AG04450 (cell line): ENCODE measurements at regions not wholly inside any gene's neighbourhood (a gene's known extent, or its start where the extent isn't known, plus 50 kb on each side); places are given as distances from the start of the nearest gene placed in this dataset.

Source experiments
- CTCF ChIA-PET: fragments of 300-600, 350-600 bp; formaldehyde crosslinking; extraction: SDS; loops from one replicate; lab custom pipeline; 2022; ENCODE audit warnings: antibody characterized with exemption, inconsistent platforms; lab: Charles Lee
- POLR2A ChIA-PET: fragments of 350-600 bp; formaldehyde crosslinking; extraction: SDS; loops from one replicate; lab custom pipeline; 2021; ENCODE audit warnings: antibody characterized with exemption, inconsistent platforms; lab: Yijun Ruan, JAX
- DNase-seq: peaks from one replicate; pipeline ENCODE4 v3.0.0-alpha.2; 2011; ENCODE audit warnings: low read depth, low spot score
- H3K27ac ChIP-seq: one replicate; pipeline ENCODE4 v1.5.1; 2012; ENCODE audit warnings: low read depth, low read length, control low read depth
- H3K27me3 ChIP-seq: one replicate; pipeline ENCODE4 v1.6.0; 2012; ENCODE audit warnings: low read length; ENCODE audit not compliant: control insufficient read depth, insufficient read depth
- H3K4me3 ChIP-seq: 2 replicates; pipeline ENCODE4 v1.5.1; 2011; ENCODE audit warnings: mild to moderate bottlenecking, low read depth, low read length, control low read depth
- H3K9me3 ChIP-seq: 2 replicates; pipeline ENCODE4 v1.5.1; 2012; ENCODE audit warnings: low read length; ENCODE audit not compliant: control insufficient read depth, insufficient read depth
- TF ChIP-seq, protein P1 (sequence below): IDR thresholded peaks from 2 replicates; pipeline ENCODE4 v1.5.1; 2011; ENCODE audit warnings: low read depth, low read length, control low read depth, inconsistent platforms

DNA sequence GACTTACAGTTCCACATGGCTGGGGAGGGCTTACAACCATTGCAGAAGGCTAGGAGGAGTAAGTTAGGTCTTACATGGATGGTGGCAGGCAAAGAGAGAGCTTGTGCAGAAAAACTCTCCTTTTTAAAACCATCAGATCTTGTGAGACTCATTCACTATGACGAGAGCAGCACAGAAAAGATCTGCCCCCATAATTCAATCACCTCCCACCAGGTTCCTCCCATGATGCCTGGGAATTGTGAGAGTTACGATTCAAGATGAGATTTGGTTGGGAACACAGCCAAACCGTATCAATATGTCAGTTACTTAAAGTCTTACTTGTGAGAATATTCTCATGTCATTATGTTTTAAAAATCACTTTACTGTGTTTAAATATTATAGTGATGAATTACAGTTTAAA is 481.9 kb downstream of the ARL4A start:
- Histone ChIP-seq H3K9me3 (no peaks in the 10 kb centered on the region), H3K27me3 (no peaks in the 10 kb centered on the region), H3K27ac (no peak overlapping the region), H3K4me3 (no peak overlapping the region)
- ChIA-PET POLR2A (no interaction called here), CTCF (no interaction called here)
- TF ChIP-seq, protein P1, sequence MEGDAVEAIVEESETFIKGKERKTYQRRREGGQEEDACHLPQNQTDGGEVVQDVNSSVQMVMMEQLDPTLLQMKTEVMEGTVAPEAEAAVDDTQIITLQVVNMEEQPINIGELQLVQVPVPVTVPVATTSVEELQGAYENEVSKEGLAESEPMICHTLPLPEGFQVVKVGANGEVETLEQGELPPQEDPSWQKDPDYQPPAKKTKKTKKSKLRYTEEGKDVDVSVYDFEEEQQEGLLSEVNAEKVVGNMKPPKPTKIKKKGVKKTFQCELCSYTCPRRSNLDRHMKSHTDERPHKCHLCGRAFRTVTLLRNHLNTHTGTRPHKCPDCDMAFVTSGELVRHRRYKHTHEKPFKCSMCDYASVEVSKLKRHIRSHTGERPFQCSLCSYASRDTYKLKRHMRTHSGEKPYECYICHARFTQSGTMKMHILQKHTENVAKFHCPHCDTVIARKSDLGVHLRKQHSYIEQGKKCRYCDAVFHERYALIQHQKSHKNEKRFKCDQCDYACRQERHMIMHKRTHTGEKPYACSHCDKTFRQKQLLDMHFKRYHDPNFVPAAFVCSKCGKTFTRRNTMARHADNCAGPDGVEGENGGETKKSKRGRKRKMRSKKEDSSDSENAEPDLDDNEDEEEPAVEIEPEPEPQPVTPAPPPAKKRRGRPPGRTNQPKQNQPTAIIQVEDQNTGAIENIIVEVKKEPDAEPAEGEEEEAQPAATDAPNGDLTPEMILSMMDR: no peak
- DNase-seq: no peak

DNA sequence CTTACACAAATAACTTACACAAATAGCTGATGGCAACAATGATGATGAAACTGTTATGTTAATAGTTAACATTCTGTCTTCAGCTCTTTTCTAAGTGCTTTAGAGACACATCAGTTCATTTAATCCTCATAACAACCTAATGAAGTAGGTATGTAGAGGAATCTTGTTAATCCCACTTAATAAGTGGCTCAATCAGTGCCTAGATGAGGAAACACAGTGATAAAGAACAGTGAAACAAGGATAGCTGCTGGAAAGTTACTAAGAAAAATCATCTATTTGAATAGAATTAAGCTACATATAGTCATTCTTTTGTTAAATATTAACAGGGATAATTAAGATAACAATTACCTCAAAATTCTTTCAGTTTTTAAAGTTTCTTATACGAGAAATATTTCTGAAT is 487.6 kb downstream of the ARL4A start:
- H3K27me3 ChIP-seq: no peaks in the 10 kb centered on the region

DNA sequence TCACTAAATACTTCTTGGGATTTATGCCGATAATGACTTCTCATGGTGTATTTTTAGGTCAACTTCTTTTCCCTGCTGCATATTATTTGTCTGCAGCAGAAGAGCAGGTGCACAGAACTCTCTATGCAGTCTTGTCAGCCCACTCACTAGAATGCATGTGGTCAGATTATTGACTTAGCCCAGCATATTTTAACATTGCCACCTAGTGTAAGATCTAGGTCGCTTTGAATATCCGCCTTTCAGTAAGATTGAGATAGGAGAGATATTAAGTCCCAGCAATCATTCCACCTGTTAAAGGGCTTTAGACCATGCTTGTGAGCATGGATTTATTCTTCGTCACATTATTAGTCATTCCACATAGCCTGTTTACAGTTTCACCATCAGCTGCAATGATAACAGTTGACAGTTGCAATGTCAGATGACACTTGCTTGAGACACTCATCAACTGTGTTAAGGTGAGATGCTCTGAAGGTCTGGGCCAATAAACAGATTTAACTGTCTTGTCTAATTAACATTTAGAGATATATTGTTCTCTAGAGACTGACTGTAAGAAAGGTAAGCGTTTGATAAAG is 491.7 kb downstream of the ARL4A start:
- no peak overlapping the region for H3K4me3 ChIP-seq
- DNase-seq: no peak
- no peaks in the 10 kb centered on the region for H3K9me3 ChIP-seq
- ChIA-PET POLR2A (no interaction called here), CTCF (interaction anchor here (1.0 to 1.2 kb wide), 2 partner anchors 24 to 496 kb away, joined by 4 read pairs; no protein-coding TSS in a partner anchor)
- H3K27ac ChIP-seq: no peak overlapping the region
- H3K27me3 ChIP-seq: no peaks in the 10 kb centered on the region
- TF ChIP-seq, protein P1: peak; percentile 30

More for the DNA sequence above, 487.6 kb downstream of the ARL4A start:
- ChIA-PET POLR2A (no interaction called here), CTCF (interaction anchor here (1.4 to 1.8 kb wide), 3 partner anchors 9 to 650 kb away, joined by 3 to 8 read pairs (median 3); no protein-coding TSS in a partner anchor)
- TF ChIP-seq, protein P1: no peak
- no peak overlapping the region for H3K4me3 ChIP-seq
- no peak for DNase-seq
- H3K27ac ChIP-seq: no peak overlapping the region
- no peaks in the 10 kb centered on the region for H3K9me3 ChIP-seq

DNA sequence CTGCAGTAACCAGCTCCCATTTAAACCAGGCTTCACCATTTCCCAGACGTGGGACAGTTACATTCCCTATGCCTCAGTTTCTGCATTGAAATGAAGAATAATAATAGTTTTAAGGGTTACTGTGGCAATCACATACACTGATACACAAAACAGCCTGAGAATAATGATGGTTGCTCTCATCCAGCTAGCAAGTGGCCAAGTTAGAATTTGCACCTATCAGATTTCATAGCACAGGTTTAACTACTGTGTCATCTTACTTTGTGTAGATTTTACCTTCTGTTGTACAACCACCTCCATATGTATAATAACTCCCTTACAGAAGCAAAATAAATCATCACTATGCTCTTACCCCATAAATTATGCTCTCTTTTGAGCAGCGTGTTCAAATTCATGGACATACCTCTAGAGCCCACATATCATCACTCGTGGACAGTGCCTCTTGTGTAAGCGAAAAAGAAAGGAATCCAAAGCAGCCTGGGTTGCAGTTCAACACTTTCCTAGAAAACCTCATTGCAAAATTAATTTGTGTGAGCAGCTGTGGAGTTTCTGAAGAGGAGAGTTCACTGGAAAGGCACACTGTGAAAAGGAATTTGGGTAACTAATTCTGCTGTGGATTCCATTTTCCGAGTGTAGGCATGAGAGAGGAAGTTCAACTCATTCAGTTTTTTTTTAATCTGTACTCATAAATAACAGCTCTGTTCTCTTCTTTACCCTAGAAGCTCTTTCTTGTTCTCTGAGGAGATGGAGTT is 492.5 kb downstream of the ARL4A start:
- Histone ChIP-seq H3K9me3 (no peaks in the 10 kb centered on the region), H3K4me3 (no peak overlapping the region), H3K27ac (no peak overlapping the region), H3K27me3 (no peaks in the 10 kb centered on the region)
- TF ChIP-seq, protein P1: no peak
- ChIA-PET POLR2A (no interaction called here), CTCF (interaction anchor here (0.6 to 1.2 kb wide), 3 partner anchors 25 to 497 kb away, joined by 3 to 4 read pairs (median 4); partner anchors contain the start of gene ARL4A)
- no peak for DNase-seq

DNA sequence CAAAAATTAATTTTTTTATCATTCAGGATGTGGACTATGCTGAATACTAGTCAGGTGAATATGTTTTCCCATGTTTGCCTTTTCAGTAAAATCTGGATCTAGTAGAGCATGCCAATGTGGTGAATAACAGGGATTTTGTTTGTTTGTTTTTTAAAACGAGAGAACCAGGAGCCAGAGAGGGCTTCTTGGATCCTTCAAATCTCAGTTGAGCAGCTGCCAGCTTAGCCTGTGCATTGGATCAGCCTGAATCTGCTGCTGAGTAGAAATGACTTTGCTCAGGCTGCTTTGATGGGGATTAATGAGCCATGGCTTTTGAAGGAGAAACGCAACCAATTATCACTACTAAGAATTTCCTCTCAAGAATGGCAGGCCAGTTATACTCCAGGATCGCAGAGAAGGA is 493.8 kb downstream of the ARL4A start:
- no peaks in the 10 kb centered on the region for H3K27me3 ChIP-seq
- TF ChIP-seq, protein P1: no peak
- no peak overlapping the region for H3K27ac ChIP-seq
- no peak for DNase-seq
- no peaks in the 10 kb centered on the region for H3K9me3 ChIP-seq
- H3K4me3 ChIP-seq: no peak overlapping the region
- CTCF ChIA-PET: no interaction called here
- POLR2A ChIA-PET: no interaction called here
